ENCODE measurements at regions not wholly inside any gene's neighbourhood (a gene's known extent, or its start where the extent isn't known, plus 50 kb on each side); places are given as distances from the start of the nearest gene placed in this dataset.

DNA sequence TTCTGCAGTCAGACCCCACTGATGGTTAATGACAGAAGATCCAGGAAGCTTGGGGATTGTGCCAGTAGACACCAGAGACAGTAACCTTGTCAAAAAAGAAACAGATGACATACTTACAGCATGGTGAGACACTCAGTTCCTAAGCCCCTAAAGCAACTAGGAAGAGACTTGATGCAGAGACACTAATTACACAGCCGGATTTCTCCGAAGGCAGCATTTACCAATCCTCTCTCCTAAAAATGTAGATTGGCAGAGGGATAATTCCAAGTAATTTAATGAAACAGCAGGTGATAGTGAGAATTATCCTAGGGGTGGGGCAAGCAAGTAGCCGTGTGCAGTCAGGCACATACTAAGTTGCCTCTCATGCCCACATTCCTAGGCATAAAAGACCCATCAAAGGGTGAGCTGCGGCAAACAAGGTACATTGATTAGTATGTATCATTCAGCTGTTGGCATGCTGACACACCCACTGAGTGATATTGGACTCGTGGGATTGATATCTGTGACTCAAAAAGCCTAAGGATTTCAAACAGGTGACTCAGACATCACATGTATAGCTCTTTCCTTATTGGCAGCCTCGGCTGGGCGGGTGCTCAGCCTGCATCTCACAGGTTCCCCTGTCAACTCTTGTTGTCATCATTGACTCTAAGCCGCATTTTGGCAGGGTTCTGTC, 296.7 kb upstream of the ATP5MC3 start:
- H3K4me3 Mint-ChIP-seq: no peak overlapping the region
- no peak for ATAC-seq
- no peaks in the 10 kb centered on the region for H3K9me3 Mint-ChIP-seq
- no peak overlapping the region for H3K27ac Mint-ChIP-seq
- no peaks in the 10 kb centered on the region for H3K4me1 Mint-ChIP-seq
- no peaks in the 10 kb centered on the region for H3K27me3 Mint-ChIP-seq
- H3K36me3 Mint-ChIP-seq: no peaks in the 10 kb centered on the region

DNA sequence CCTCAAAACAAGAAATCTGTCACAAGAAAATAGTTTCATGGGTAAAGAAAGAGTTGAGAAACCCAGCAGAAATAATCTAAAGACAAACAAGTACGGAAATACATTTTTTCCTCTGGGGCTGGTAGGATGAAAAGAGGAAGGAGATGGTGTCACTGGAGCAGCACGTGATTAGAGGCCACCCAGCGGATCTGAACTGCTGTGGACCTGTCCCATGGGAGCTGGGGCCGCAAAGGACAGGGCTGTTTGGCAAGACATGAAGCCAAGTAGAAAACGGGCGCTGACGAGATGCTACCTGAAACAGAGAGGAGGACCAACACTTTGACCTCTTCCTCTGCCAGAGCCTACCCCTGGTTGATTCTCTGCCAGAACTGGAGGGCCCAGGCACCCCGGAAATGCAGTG, 295.4 kb upstream of the ATP5MC3 start:
- Mint-ChIP-seq H3K27ac (no peak overlapping the region), H3K4me3 (no peak overlapping the region), H3K4me1 (no peaks in the 10 kb centered on the region), H3K9me3 (peaks cover 4% of the 10 kb centered on the region), H3K27me3 (no peaks in the 10 kb centered on the region), H3K36me3 (no peaks in the 10 kb centered on the region)
- no peak for ATAC-seq

DNA sequence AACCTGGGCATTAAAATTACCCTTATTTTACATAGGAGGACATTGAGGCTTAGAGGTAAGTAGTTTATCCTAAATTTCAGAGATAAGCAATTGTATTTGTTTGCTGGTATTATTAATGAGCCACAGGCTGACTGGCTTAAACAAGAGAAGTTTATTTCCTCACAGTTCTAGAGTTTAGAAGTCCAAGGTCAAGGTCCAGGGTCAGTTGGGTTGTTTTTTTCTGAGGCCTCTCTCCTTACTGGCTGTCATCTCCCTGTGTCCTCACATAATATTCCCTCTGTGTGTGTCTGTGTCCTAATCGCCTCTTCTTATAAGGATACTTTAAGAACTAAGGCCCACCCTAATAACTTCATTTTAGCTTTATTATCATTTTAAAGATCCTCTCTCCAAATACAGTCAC, 294.9 kb upstream of the ATP5MC3 start:
- ATAC-seq: no peak
- no peaks in the 10 kb centered on the region for H3K27me3 Mint-ChIP-seq
- H3K4me3 Mint-ChIP-seq: no peak overlapping the region
- H3K9me3 Mint-ChIP-seq: peaks cover 4% of the 10 kb centered on the region
- H3K36me3 Mint-ChIP-seq: no peaks in the 10 kb centered on the region
- H3K27ac Mint-ChIP-seq: no peak overlapping the region
- no peaks in the 10 kb centered on the region for H3K4me1 Mint-ChIP-seq

DNA sequence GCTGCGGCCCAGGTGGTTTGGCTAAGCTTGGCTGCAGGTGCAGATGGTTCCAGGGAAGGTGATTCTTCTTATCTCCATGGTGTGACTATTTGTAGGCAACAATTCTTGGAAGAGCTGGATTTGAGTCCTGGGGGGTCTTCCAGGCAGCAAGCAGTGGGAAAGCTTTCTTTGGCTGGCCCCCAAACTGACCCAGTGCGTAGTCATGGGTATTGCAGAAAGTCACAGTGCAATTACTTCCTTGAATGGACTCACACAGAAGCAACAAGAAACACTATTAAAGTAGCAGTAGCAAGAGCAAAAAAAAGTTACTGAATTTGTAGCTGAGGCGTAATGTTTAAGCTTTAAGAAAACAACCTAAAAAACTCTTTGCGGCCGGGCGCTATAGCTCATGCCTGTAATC, 293.6 kb upstream of the ATP5MC3 start:
- H3K4me1 Mint-ChIP-seq: no peaks in the 10 kb centered on the region
- H3K9me3 Mint-ChIP-seq: peaks cover 4% of the 10 kb centered on the region
- ATAC-seq: no peak
- no peaks in the 10 kb centered on the region for H3K36me3 Mint-ChIP-seq
- no peaks in the 10 kb centered on the region for H3K27me3 Mint-ChIP-seq
- no peak overlapping the region for H3K4me3 Mint-ChIP-seq
- no peak overlapping the region for H3K27ac Mint-ChIP-seq

DNA sequence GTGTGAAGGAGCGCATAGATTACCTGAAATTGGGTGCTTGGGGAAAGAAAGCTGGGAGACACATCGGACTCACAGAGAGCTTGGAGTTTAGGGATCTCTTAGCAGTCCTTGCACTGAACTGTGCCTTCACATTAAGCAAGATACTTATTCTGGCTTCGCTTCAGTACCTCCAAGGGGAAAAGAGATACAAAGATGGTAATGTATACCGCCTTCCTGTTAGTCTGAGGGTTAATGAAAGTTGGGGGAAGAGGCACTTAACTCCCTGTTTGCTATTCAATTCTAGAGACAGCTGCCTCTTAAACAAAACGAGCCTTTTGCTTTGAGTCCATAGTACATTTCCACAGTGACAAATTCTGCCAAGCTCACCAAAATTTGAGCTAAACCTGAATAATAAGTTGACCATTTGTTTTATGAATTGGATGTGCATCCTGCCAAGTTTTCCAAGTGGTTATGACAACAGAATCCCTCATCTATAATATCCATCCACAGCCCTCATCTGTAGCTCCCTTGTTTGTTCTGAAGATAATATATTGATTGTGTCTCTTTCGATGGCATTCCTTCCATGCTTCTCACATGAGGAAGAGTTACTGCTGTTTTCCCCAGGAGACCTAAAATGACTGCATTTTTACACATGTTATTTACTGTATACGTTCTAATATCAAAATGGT, 287.1 kb upstream of the ATP5MC3 start:
- ATAC-seq: no peak

DNA sequence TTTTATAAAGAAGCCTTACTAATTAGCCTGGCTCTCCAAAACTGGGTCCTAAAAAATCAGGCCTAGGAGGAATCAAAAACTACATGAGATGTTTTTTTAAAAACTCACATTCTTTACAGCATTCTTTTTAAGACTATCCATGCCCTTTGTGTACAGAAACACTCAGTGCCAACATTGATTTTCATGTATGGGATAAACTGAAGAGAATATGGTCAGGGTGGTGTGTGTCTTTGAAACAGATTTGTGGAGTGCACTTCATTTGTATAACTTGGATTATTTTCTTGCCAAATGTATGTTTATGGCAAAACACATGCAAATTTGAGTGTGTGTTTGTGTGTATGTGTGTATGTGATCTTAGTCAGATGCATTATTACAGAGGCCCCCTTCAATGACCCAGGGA, 283.6 kb upstream of the ATP5MC3 start:
- Mint-ChIP-seq H3K27me3 (no peaks in the 10 kb centered on the region), H3K36me3 (no peaks in the 10 kb centered on the region)
- ATAC-seq: no peak

More for the DNA sequence above, 287.1 kb upstream of the ATP5MC3 start:
- H3K9me3 Mint-ChIP-seq: peaks cover 4% of the 10 kb centered on the region
- H3K27ac Mint-ChIP-seq: no peak overlapping the region
- H3K36me3 Mint-ChIP-seq: no peaks in the 10 kb centered on the region
- H3K27me3 Mint-ChIP-seq: no peaks in the 10 kb centered on the region
- no peak overlapping the region for H3K4me3 Mint-ChIP-seq
- no peaks in the 10 kb centered on the region for H3K4me1 Mint-ChIP-seq

DNA sequence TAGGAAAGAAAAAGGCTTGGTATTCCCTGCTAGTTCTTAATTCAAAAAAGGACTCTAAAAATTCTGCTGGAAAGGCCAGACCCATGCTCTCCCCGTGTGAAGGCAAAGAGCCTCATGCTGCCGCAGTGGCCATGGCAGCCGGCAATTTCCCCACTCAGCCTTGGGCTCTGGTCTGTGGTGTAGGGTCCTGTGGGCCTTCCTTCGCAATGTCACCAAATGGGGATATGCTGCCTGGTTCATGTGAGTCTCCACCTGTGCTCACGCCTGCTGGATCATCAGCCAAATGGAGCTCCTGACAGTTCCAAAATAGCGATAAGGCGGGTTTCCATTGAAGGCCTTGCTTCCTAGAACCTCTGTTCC, 282.8 kb upstream of the ATP5MC3 start:
- no peaks in the 10 kb centered on the region for H3K4me1 Mint-ChIP-seq
- H3K36me3 Mint-ChIP-seq: no peaks in the 10 kb centered on the region
- no peak for ATAC-seq
- H3K9me3 Mint-ChIP-seq: peaks cover 7% of the 10 kb centered on the region
- no peaks in the 10 kb centered on the region for H3K27me3 Mint-ChIP-seq
- H3K4me3 Mint-ChIP-seq: no peak overlapping the region
- no peak overlapping the region for H3K27ac Mint-ChIP-seq

More for the DNA sequence above, 283.6 kb upstream of the ATP5MC3 start:
- Mint-ChIP-seq H3K4me3 (no peak overlapping the region), H3K27ac (no peak overlapping the region), H3K4me1 (no peaks in the 10 kb centered on the region), H3K9me3 (peaks cover 3% of the 10 kb centered on the region)

DNA sequence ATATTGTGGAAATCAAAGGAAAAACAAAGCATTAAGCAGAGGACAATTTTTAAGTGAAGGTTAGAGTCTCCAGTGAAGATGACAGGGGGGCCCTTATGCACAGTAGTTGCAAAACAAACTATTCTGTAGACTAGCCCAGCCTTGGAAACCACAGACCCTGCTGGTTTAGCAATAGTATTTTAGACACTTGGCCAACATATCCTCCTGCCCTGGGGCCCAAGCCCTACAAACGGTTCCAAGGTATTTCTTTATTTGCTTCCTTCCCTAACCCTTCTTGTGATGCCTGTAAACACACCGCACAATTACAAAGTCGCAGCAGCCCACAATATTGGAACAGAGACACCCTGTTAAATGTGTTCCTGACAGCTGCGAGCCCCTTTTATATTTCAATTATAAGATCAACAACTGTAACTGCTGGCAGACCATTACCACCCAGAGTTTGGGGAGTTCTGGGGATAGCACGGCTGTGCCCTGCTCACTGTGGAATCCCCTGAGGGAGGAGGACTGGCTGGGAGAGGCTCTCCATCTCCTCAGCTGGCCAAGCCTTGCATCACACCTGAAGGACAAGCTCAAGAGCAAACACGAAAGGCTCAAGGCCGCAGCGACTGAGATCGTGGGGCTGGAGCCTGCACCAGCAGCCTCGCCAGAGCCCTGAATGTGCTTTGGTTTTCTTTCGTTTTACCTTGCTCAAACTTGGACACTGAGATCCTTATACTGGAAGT, 282.2 kb upstream of the ATP5MC3 start:
- H3K4me1 Mint-ChIP-seq: no peaks in the 10 kb centered on the region
- no peaks in the 10 kb centered on the region for H3K36me3 Mint-ChIP-seq
- ATAC-seq: no peak
- no peak overlapping the region for H3K27ac Mint-ChIP-seq
- peaks cover 7% of the 10 kb centered on the region for H3K9me3 Mint-ChIP-seq
- no peak overlapping the region for H3K4me3 Mint-ChIP-seq
- H3K27me3 Mint-ChIP-seq: no peaks in the 10 kb centered on the region

DNA sequence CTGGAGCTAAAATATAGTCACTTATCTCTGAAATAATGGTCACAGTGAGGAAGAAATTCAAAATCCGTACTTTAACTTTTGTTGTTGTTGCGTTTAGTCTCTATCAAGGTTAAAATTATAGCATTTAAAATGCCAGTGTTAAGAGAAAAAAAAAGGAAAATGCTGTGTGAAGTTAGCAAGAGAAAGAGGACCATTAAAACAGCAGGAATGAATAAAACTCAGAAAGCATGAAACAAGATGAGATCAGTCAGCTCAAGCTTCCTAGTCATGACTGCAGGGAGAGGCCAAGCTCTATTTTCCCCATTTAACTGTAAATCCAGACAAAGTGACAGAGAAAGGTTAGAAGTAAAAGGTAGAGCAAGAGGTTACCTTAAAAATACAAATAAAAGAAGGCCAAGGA, 281.7 kb upstream of the ATP5MC3 start:
- H3K4me3 Mint-ChIP-seq: no peak overlapping the region
- H3K4me1 Mint-ChIP-seq: no peaks in the 10 kb centered on the region
- no peaks in the 10 kb centered on the region for H3K27me3 Mint-ChIP-seq
- ATAC-seq: no peak
- H3K9me3 Mint-ChIP-seq: peaks cover 7% of the 10 kb centered on the region
- H3K27ac Mint-ChIP-seq: no peak overlapping the region
- no peaks in the 10 kb centered on the region for H3K36me3 Mint-ChIP-seq

DNA sequence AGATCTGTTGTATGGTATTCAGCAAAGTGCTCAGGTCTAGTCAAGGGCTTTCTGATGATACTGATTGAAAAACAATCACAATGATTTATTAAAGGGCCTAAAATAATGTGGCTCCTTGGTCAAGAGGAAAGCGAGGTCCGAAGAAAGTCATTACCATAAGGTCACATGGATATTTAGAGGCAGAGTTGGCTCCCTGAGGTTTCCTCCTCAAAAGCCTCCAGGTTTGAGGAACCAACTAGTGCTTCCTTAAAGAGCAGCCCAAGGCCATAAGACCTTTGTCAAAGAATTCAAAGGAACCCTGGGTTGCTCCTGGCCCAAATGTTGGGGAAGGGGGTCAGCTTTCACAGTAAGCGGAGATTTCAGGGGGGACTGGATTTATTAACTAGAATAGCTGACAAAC, 280.7 kb upstream of the ATP5MC3 start:
- H3K27ac Mint-ChIP-seq: no peak overlapping the region

DNA sequence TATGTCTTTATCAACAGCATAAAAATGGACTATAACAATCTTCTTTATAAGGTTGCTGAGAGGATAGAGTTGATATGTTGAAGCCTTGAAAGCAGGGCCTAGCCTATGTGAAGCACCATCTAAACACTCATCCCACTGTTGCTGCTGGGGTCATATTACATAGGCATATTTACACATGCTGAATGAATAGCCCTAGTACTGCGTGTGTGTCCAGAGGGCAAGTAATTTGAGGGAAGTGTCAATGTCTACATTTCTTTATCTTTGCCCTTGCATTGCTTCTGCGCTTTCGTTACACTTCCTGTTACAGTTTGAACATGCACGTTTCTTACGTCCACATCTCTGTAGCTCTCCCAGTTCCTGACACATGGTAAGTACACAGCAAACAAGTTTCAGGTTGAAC, 280.3 kb upstream of the ATP5MC3 start:
- Mint-ChIP-seq H3K4me1 (no peaks in the 10 kb centered on the region), H3K36me3 (no peaks in the 10 kb centered on the region), H3K4me3 (no peak overlapping the region), H3K27ac (no peak overlapping the region), H3K27me3 (no peaks in the 10 kb centered on the region), H3K9me3 (peaks cover 7% of the 10 kb centered on the region)
- no peak for ATAC-seq

More for the DNA sequence above, 280.7 kb upstream of the ATP5MC3 start:
- ATAC-seq: no peak
- H3K4me1 Mint-ChIP-seq: no peaks in the 10 kb centered on the region
- H3K27me3 Mint-ChIP-seq: no peaks in the 10 kb centered on the region
- H3K36me3 Mint-ChIP-seq: no peaks in the 10 kb centered on the region
- peaks cover 7% of the 10 kb centered on the region for H3K9me3 Mint-ChIP-seq
- H3K4me3 Mint-ChIP-seq: no peak overlapping the region

DNA sequence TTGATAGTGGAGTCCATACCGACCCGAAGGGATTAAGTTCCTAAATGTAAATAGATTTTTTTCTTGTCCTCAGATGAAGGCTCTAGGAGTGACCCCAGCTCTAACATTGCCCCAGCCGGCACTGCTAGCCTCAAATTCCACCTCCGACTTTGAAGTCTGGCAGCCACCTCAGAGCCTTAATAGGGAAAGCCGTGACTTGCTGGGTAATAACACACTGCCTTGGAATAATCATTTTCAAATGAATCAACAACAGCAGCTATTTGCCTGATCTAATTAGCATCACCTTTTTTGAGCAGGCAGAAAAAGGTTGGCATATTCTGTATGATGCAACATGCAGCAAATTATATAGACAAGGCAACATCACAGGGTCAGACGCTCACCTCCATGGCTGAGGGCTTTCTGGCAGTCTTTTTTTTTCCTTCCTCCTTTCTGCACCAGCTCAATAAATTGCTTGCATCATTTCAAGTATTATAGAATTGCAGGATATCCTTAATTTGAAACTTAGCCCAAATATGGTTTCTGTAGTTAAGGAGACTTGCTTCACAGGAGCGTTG, 276.5 kb upstream of the ATP5MC3 start:
- Mint-ChIP-seq H3K27ac (no peak overlapping the region), H3K4me1 (no peaks in the 10 kb centered on the region), H3K36me3 (no peaks in the 10 kb centered on the region), H3K27me3 (no peaks in the 10 kb centered on the region), H3K4me3 (no peak overlapping the region), H3K9me3 (peaks cover 7% of the 10 kb centered on the region)
- ATAC-seq: no peak

DNA sequence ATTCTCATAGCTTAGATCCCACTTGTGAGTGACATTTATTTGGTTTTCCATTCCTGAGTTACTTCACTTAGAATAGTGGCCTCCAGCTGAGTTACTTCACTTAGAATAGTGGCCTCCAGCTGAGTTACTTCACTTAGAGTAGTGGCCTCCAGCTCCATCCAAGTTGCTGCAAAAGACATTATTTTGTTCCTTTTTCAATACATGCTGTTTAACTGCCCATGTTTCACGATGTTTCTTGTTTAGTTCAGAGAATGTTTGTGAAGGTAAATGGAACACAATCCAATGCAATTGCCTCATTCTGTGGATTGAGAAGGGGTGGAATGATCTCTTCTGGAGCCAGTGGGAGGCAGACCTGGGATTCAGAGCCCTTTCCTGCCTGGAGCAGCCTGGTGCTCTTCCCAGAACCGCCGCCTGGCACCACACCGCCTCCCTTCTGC, 273.5 kb upstream of the ATP5MC3 start:
- no peak overlapping the region for H3K27ac Mint-ChIP-seq
- no peaks in the 10 kb centered on the region for H3K4me1 Mint-ChIP-seq
- no peak overlapping the region for H3K4me3 Mint-ChIP-seq
- no peak for ATAC-seq
- no peaks in the 10 kb centered on the region for H3K27me3 Mint-ChIP-seq
- no peaks in the 10 kb centered on the region for H3K36me3 Mint-ChIP-seq
- peaks cover 4% of the 10 kb centered on the region for H3K9me3 Mint-ChIP-seq

DNA sequence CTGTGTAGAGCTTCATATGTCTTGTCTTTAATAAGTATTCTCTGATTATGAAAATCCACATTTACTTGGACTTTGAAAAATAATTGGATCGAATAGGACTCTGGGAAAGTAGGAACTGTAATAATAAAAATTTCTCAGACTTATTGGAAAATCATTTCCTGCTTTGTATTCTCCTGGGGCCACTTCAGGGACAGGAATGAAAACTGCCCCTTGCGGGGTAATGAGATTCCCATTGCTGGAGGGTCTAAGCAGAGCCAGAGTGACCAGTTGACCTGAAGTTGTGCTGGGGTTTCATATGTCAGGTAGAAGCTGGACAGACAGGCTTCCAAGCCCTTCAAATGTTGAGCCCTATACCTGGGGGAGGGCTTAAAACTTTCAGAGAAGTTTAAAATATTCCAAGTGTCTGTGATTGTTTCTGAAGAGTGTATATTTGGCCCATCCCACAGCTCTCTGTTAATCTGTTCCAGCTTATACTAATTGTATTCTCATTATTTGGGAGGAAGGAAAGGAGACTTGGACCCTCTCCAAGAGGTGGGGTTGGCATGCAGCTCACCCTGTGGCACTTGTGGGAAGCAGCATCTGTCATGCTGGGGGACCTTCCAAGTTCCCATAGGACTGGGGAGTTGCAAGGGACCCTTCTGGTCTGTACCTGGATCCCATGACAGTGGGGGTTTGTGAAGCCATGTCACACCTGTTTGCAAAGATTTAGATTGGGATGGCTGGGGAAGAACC, 268.7 kb upstream of the ATP5MC3 start:
- Mint-ChIP-seq H3K4me1 (no peaks in the 10 kb centered on the region), H3K36me3 (no peaks in the 10 kb centered on the region), H3K9me3 (no peaks in the 10 kb centered on the region), H3K4me3 (no peak overlapping the region), H3K27me3 (no peaks in the 10 kb centered on the region), H3K27ac (no peak overlapping the region)
- ATAC-seq: no peak

DNA sequence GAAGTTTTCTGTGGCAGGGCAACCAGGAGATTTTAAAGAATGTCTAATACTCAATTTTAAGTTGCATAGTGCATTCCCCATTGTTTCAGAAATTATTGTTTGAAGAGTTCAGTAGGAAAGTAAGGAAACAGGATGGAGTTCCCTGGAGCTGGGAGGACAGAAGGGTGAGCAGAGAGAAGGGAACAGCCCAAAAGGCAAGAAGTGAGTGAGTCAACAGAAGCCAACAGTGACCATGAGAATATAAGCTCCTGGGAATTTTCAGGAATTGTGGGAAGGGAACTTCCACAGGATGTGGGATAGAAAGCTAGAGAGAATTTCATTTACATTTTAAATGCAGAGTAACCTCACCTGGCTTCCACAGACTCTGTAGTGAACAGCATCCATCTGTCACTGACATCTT, 268.1 kb upstream of the ATP5MC3 start:
- no peak overlapping the region for H3K4me3 Mint-ChIP-seq
- H3K27ac Mint-ChIP-seq: no peak overlapping the region
- ATAC-seq: no peak
- H3K36me3 Mint-ChIP-seq: no peaks in the 10 kb centered on the region
- H3K4me1 Mint-ChIP-seq: no peaks in the 10 kb centered on the region
- H3K27me3 Mint-ChIP-seq: no peaks in the 10 kb centered on the region
- no peaks in the 10 kb centered on the region for H3K9me3 Mint-ChIP-seq

Data from stimulated activated memory B cell treated with anti-CD40 and anti-IgM and Interleukin-4, amounts not matched to agents 10 μg/mL and 1 μg/mL and 100 μg/mL, for 72 hours (primary cell).